ENCODE measurements at regions not wholly inside any gene's neighbourhood (a gene's known extent, or its start where the extent isn't known, plus 50 kb on each side); places are given as distances from the start of the nearest gene placed in this dataset.

GRCh38 chr20:40307997-40308396 is 381.0 kb downstream of the MAFB start:
- peaks cover 0 to 3% (median 2%) of the 10 kb centered on the region in 5 experiments for H3K27me3 ChIP-seq (replicated peaks in 2 of 5; ENCODE audit: control insufficient read depth in 4 of 5, insufficient read depth in 5 of 5, low read length in 4 of 5)
- 86% methylated on average over 5 of the region's 7 CpGs for WGBS (ENCODE audit: insufficient coverage)
- H3K4me3 ChIP-seq (ENCODE audit: control insufficient read depth in 1 of 7, extremely low read depth in 1 of 7, insufficient read depth in 4 of 7, low read depth in 2 of 7, low read length in 6 of 7): no peak overlapping the region
- no peak overlapping the region for H3K27ac ChIP-seq (ENCODE audit: insufficient read depth in 1 of 2, low read depth in 1 of 2, low read length in 2 of 2, poor library complexity in 1 of 2, severe bottlenecking in 2 of 2)
- ChIA-PET POLR2A (no interaction called here), CTCF (interaction anchor here (1.0 kb wide), 1 partner anchor 9 kb away, joined by 3 read pairs; no protein-coding TSS in a partner anchor)
- no peaks in the 10 kb centered on the region for H3K36me3 ChIP-seq (ENCODE audit: control insufficient read depth in 4 of 4, insufficient read depth in 4 of 4, low read length in 3 of 4)
- no peak for DNase-seq
- no peaks in the 10 kb centered on the region for H3K9me3 ChIP-seq (ENCODE audit: control extremely low read depth in 1 of 5, control insufficient read depth in 4 of 5, insufficient read depth in 2 of 5, low read depth in 1 of 5, low read length in 4 of 5)
- H3K4me1 ChIP-seq (ENCODE audit: control extremely low read depth in 1 of 4, control insufficient read depth in 4 of 4, insufficient read depth in 4 of 4, low read length in 3 of 4): no peaks in the 10 kb centered on the region

DNA sequence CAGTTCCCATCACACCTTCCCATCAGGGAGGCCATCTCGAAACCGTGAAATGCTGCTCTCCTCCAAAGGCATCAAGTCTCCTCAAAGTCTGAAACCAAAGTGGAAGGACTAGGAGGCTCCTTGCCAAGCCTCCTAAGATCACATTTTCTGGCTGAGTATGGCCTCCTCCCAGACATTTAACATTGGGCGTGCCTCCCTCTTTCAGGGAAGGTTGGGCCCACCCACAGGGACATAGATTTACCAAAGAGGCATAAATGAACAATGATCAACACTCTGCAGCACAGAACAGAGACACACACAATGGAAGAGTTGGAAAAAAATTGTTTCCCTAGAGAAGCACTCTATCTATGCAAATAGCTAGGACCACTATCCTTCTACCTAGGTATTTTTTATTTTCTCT is 381.8 kb downstream of the MAFB start:
- no peak overlapping the region for H3K4me3 ChIP-seq (ENCODE audit: control insufficient read depth in 1 of 7, extremely low read depth in 1 of 7, insufficient read depth in 4 of 7, low read depth in 2 of 7, low read length in 6 of 7)
- CTCF ChIA-PET: interaction anchor here (1.0 kb wide), 1 partner anchor 8 kb away, joined by 3 read pairs; no protein-coding TSS in a partner anchor
- no peaks in the 10 kb centered on the region for H3K9me3 ChIP-seq (ENCODE audit: control extremely low read depth in 1 of 5, control insufficient read depth in 4 of 5, insufficient read depth in 2 of 5, low read depth in 1 of 5, low read length in 4 of 5)
- 89% methylated on average over 3 of the region's 3 CpGs for WGBS (ENCODE audit: insufficient coverage)
- H3K27me3 ChIP-seq (replicated peaks in 2 of 5; ENCODE audit: control insufficient read depth in 4 of 5, insufficient read depth in 5 of 5, low read length in 4 of 5): peaks cover 0 to 3% (median 2%) of the 10 kb centered on the region in 5 experiments
- POLR2A ChIA-PET: no interaction called here
- no peak overlapping the region for H3K27ac ChIP-seq (ENCODE audit: insufficient read depth in 1 of 2, low read depth in 1 of 2, low read length in 2 of 2, poor library complexity in 1 of 2, severe bottlenecking in 2 of 2)
- no peaks in the 10 kb centered on the region for H3K4me1 ChIP-seq (ENCODE audit: control extremely low read depth in 1 of 4, control insufficient read depth in 4 of 4, insufficient read depth in 4 of 4, low read length in 3 of 4)
- no peaks in the 10 kb centered on the region for H3K36me3 ChIP-seq (ENCODE audit: control insufficient read depth in 4 of 4, insufficient read depth in 4 of 4, low read length in 3 of 4)
- no peak for DNase-seq

- Histone ChIP-seq H3K27me3 (replicated peaks in 2 of 5; ENCODE audit: control insufficient read depth in 4 of 5, insufficient read depth in 5 of 5, low read length in 4 of 5) (peaks cover 0 to 5% (median 2%) of the 10 kb centered on the region in 5 experiments), H3K4me1 (ENCODE audit: control extremely low read depth in 1 of 4, control insufficient read depth in 4 of 4, insufficient read depth in 4 of 4, low read length in 3 of 4) (no peaks in the 10 kb centered on the region), H3K27ac (ENCODE audit: insufficient read depth in 1 of 2, low read depth in 1 of 2, low read length in 2 of 2, poor library complexity in 1 of 2, severe bottlenecking in 2 of 2) (no peak overlapping the region), H3K9me3 (ENCODE audit: control extremely low read depth in 1 of 5, control insufficient read depth in 4 of 5, insufficient read depth in 2 of 5, low read depth in 1 of 5, low read length in 4 of 5) (no peaks in the 10 kb centered on the region), H3K36me3 (ENCODE audit: control insufficient read depth in 4 of 4, insufficient read depth in 4 of 4, low read length in 3 of 4) (no peaks in the 10 kb centered on the region), H3K4me3 (ENCODE audit: control insufficient read depth in 1 of 7, extremely low read depth in 1 of 7, insufficient read depth in 4 of 7, low read depth in 2 of 7, low read length in 6 of 7) (no peak overlapping the region)
- ChIA-PET CTCF (no interaction called here), POLR2A (no interaction called here)
- no peak for DNase-seq
- WGBS (ENCODE audit: insufficient coverage): 83% methylated on average over 1 of the region's 2 CpGs
Measured at GRCh38 chr20:40305303-40305702, 383.7 kb downstream of the MAFB start.

- DNase-seq: no peak
- Histone ChIP-seq H3K4me3 (ENCODE audit: control insufficient read depth in 1 of 7, extremely low read depth in 1 of 7, insufficient read depth in 4 of 7, low read depth in 2 of 7, low read length in 6 of 7) (no peak overlapping the region), H3K9me3 (ENCODE audit: control extremely low read depth in 1 of 5, control insufficient read depth in 4 of 5, insufficient read depth in 2 of 5, low read depth in 1 of 5, low read length in 4 of 5) (no peaks in the 10 kb centered on the region), H3K27me3 (replicated peaks in 2 of 5; ENCODE audit: control insufficient read depth in 4 of 5, insufficient read depth in 5 of 5, low read length in 4 of 5) (peaks cover 0 to 5% (median 2%) of the 10 kb centered on the region in 5 experiments), H3K4me1 (ENCODE audit: control extremely low read depth in 1 of 4, control insufficient read depth in 4 of 4, insufficient read depth in 4 of 4, low read length in 3 of 4) (no peaks in the 10 kb centered on the region), H3K27ac (ENCODE audit: insufficient read depth in 1 of 2, low read depth in 1 of 2, low read length in 2 of 2, poor library complexity in 1 of 2, severe bottlenecking in 2 of 2) (no peak overlapping the region), H3K36me3 (ENCODE audit: control insufficient read depth in 4 of 4, insufficient read depth in 4 of 4, low read length in 3 of 4) (no peaks in the 10 kb centered on the region)
- ChIA-PET CTCF (no interaction called here), POLR2A (no interaction called here)
- WGBS (ENCODE audit: insufficient coverage): 92% methylated on average over 5 of the region's 5 CpGs
Measured at GRCh38 chr20:40304119-40304613, 384.9 kb downstream of the MAFB start.

GRCh38 chr20:40294747-40295146 is 394.3 kb downstream of the MAFB start:
- no peak for DNase-seq
- H3K4me3 ChIP-seq (ENCODE audit: control insufficient read depth in 1 of 7, extremely low read depth in 1 of 7, insufficient read depth in 4 of 7, low read depth in 2 of 7, low read length in 6 of 7): no peak overlapping the region
- no peaks in the 10 kb centered on the region for H3K36me3 ChIP-seq (ENCODE audit: control insufficient read depth in 4 of 4, insufficient read depth in 4 of 4, low read length in 3 of 4)
- 100% methylated on average over 1 of the region's 1 CpG for WGBS (ENCODE audit: insufficient coverage)
- peaks cover 0 to 3% (median 0%) of the 10 kb centered on the region in 5 experiments for H3K9me3 ChIP-seq (ENCODE audit: control extremely low read depth in 1 of 5, control insufficient read depth in 4 of 5, insufficient read depth in 2 of 5, low read depth in 1 of 5, low read length in 4 of 5)
- no peak overlapping the region for H3K27ac ChIP-seq (ENCODE audit: insufficient read depth in 1 of 2, low read depth in 1 of 2, low read length in 2 of 2, poor library complexity in 1 of 2, severe bottlenecking in 2 of 2)
- CTCF ChIA-PET: no interaction called here
- POLR2A ChIA-PET: no interaction called here
- H3K27me3 ChIP-seq (replicated peaks in 2 of 5; ENCODE audit: control insufficient read depth in 4 of 5, insufficient read depth in 5 of 5, low read length in 4 of 5): peaks cover 0 to 3% (median 2%) of the 10 kb centered on the region in 5 experiments
- no peaks in the 10 kb centered on the region for H3K4me1 ChIP-seq (ENCODE audit: control extremely low read depth in 1 of 4, control insufficient read depth in 4 of 4, insufficient read depth in 4 of 4, low read length in 3 of 4)

DNA sequence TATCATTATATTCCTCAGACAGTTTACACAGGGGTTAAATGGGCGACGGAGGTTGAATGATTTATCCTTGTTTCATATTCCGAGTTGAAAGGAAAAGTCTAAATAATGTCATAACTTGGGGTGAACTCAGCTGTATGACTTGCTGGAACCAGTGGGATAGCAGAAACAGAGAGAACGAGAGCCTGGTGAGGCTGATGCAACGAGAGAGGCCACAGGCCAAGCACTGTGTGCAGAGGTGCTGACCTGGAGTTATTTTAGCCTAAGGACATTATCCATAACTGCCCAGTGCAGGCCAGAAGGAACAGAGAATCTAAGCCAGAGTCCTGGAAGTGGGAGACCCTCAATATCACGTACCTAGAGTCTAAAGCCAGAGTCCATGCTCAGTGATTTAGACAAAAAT is 394.9 kb downstream of the MAFB start:
- ChIA-PET CTCF (no interaction called here), POLR2A (no interaction called here)
- H3K36me3 ChIP-seq (ENCODE audit: control insufficient read depth in 4 of 4, insufficient read depth in 4 of 4, low read length in 3 of 4): no peaks in the 10 kb centered on the region
- H3K27me3 ChIP-seq (replicated peaks in 2 of 5; ENCODE audit: control insufficient read depth in 4 of 5, insufficient read depth in 5 of 5, low read length in 4 of 5): peaks cover 0 to 3% (median 2%) of the 10 kb centered on the region in 5 experiments
- H3K27ac ChIP-seq (ENCODE audit: insufficient read depth in 1 of 2, low read depth in 1 of 2, low read length in 2 of 2, poor library complexity in 1 of 2, severe bottlenecking in 2 of 2): no peak overlapping the region
- no peaks in the 10 kb centered on the region for H3K4me1 ChIP-seq (ENCODE audit: control extremely low read depth in 1 of 4, control insufficient read depth in 4 of 4, insufficient read depth in 4 of 4, low read length in 3 of 4)
- H3K9me3 ChIP-seq (ENCODE audit: control extremely low read depth in 1 of 5, control insufficient read depth in 4 of 5, insufficient read depth in 2 of 5, low read depth in 1 of 5, low read length in 4 of 5): peaks cover 0 to 3% (median 0%) of the 10 kb centered on the region in 5 experiments
- H3K4me3 ChIP-seq (ENCODE audit: control insufficient read depth in 1 of 7, extremely low read depth in 1 of 7, insufficient read depth in 4 of 7, low read depth in 2 of 7, low read length in 6 of 7): no peak overlapping the region
- WGBS (ENCODE audit: insufficient coverage): 73% methylated on average over 4 of the region's 6 CpGs
- no peak for DNase-seq

DNA sequence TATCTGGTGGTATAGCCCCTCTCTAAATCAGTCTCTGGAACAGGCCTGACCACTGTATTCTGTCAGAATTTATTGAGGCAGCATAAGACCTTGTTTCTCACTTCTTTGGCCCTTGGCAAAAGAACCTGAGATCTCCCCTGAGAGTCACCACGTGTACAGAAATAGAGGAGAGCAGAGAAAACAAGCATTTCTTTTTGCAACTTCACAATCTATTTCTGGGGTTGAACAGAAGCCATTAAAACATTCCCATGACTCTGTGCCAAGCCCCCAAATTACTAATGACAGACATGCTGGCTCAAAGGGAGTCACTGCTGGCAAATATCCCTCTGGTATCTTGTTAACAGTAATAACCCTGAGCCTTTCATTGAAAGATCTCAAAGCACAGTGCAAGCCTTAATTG is 395.3 kb downstream of the MAFB start:
- H3K27me3 ChIP-seq (replicated peaks in 2 of 5; ENCODE audit: control insufficient read depth in 4 of 5, insufficient read depth in 5 of 5, low read length in 4 of 5): peaks cover 0 to 3% (median 2%) of the 10 kb centered on the region in 5 experiments
- no peak for DNase-seq
- H3K4me1 ChIP-seq (ENCODE audit: control extremely low read depth in 1 of 4, control insufficient read depth in 4 of 4, insufficient read depth in 4 of 4, low read length in 3 of 4): no peaks in the 10 kb centered on the region
- 100% methylated on average over 1 of the region's 1 CpG for WGBS (ENCODE audit: insufficient coverage)
- H3K4me3 ChIP-seq (ENCODE audit: control insufficient read depth in 1 of 7, extremely low read depth in 1 of 7, insufficient read depth in 4 of 7, low read depth in 2 of 7, low read length in 6 of 7): no peak overlapping the region
- ChIA-PET POLR2A (no interaction called here), CTCF (no interaction called here)
- peaks cover 0 to 3% (median 0%) of the 10 kb centered on the region in 5 experiments for H3K9me3 ChIP-seq (ENCODE audit: control extremely low read depth in 1 of 5, control insufficient read depth in 4 of 5, insufficient read depth in 2 of 5, low read depth in 1 of 5, low read length in 4 of 5)
- H3K27ac ChIP-seq (ENCODE audit: insufficient read depth in 1 of 2, low read depth in 1 of 2, low read length in 2 of 2, poor library complexity in 1 of 2, severe bottlenecking in 2 of 2): no peak overlapping the region
- H3K36me3 ChIP-seq (ENCODE audit: control insufficient read depth in 4 of 4, insufficient read depth in 4 of 4, low read length in 3 of 4): no peaks in the 10 kb centered on the region

All from common myeloid progenitor, CD34-positive (primary cell).